MM.1S (cell line): ENCODE measurements at regions not wholly inside any gene's neighbourhood (a gene's known extent, or its start where the extent isn't known, plus 50 kb on each side); places are given as distances from the start of the nearest gene placed in this dataset.

Source experiments
- DNase-seq: peaks from one replicate; pipeline ENCODE4 v3.0.0-alpha.2; 2015
- H2AFZ ChIP-seq: fragments of 300-600 bp; sonication (generic); 2 replicates; pipeline ENCODE4 v1.6.0; 2016; ENCODE audit warnings: antibody characterized with exemption, low read length
- H3F3A ChIP-seq: fragments of 300-600 bp; sonication (generic); 2 replicates; pipeline ENCODE4 v1.6.1; 2016; ENCODE audit warnings: mild to moderate bottlenecking, antibody characterized with exemption, low read length, moderate library complexity, mixed read lengths; ENCODE audit not compliant: insufficient read depth
- H3K27ac ChIP-seq: fragments of 300-600 bp; sonication (generic); 2 replicates; pipeline ENCODE4 v1.5.1; 2016; ENCODE audit warnings: mild to moderate bottlenecking, low read length
- H3K27me3 ChIP-seq: fragments of 300-600 bp; sonication (generic); replicated peaks from 2 replicates; pipeline ENCODE4 v1.6.0; 2016; ENCODE audit warnings: low read length; ENCODE audit not compliant: insufficient read depth
- H3K36me3 ChIP-seq: fragments of 300-600 bp; sonication (generic); replicated peaks from 2 replicates; pipeline ENCODE4 v1.6.1; 2016; ENCODE audit warnings: mild to moderate bottlenecking, low read length, mixed read lengths; ENCODE audit not compliant: insufficient read depth
- H3K4me1 ChIP-seq: fragments of 300-600 bp; sonication (generic); 2 replicates; pipeline ENCODE4 v1.6.1; 2016; ENCODE audit warnings: low read length, mixed read lengths
- H3K4me2 ChIP-seq: fragments of 300-600 bp; sonication (generic); 2 replicates; pipeline ENCODE4 v1.6.0; 2016; ENCODE audit warnings: low read depth, low read length
- H3K4me3 ChIP-seq: fragments of 300-600 bp; sonication (generic); 2 replicates; pipeline ENCODE4 v1.5.1; 2016; ENCODE audit warnings: low read length, mixed read lengths
- H3K79me2 ChIP-seq: fragments of 300-600 bp; sonication (generic); 2 replicates; pipeline ENCODE4 v1.6.1; 2016; ENCODE audit warnings: mixed run types, low read length, mixed read lengths
- H3K9ac ChIP-seq: fragments of 300-600 bp; sonication (generic); 2 replicates; pipeline ENCODE4 v1.6.1; 2016; ENCODE audit warnings: low read length, mixed read lengths
- H3K9me2 ChIP-seq: fragments of 300-600 bp; sonication (generic); replicated peaks from 2 replicates; pipeline ENCODE4 v1.6.1; 2016; ENCODE audit warnings: mild to moderate bottlenecking, low read length, mixed read lengths; ENCODE audit not compliant: insufficient read depth
- H3K9me3 ChIP-seq: fragments of 300-600 bp; sonication (generic); replicated peaks from 2 replicates; pipeline ENCODE4 v1.6.1; 2016; ENCODE audit warnings: mild to moderate bottlenecking, low read length, mixed read lengths; ENCODE audit not compliant: insufficient read depth
- H4K20me1 ChIP-seq: fragments of 300-600 bp; sonication (generic); 2 replicates; pipeline ENCODE4 v1.6.1; 2016; ENCODE audit warnings: mild to moderate bottlenecking, low read length, moderate library complexity, mixed read lengths; ENCODE audit not compliant: insufficient read depth
- EZH2 ChIP-seq: fragments of 300-600 bp; sonication (generic); optimal IDR thresholded peaks from 2 replicates; pipeline ENCODE3; 2017; ENCODE audit warnings: low read depth, mild to moderate bottlenecking, antibody characterized with exemption, low read length, mixed read lengths
- EZH2phosphoT487 ChIP-seq: fragments of 300-600 bp; sonication (generic); IDR thresholded peaks from 2 replicates; pipeline ENCODE4 v1.6.1; 2018; ENCODE audit warnings: antibody characterized with exemption, low read length
- TF ChIP-seq, protein P1 (sequence below): fragments of 300-600 bp; sonication (generic); IDR thresholded peaks from 2 replicates; pipeline ENCODE4 v1.5.1; 2016; ENCODE audit warnings: antibody characterized with exemption, low read length, mixed read lengths

GRCh38 chr11:116221351-116221750 is 551.4 kb downstream of the BUD13 start:
- Histone ChIP-seq H3K4me1 (no peaks in the 10 kb centered on the region), H3K36me3 (no peaks in the 10 kb centered on the region), H3K27ac (no peak overlapping the region), H3K27me3 (no peaks in the 10 kb centered on the region), H3K9ac (no peak overlapping the region), H3K4me3 (no peak overlapping the region), H4K20me1 (no peaks in the 10 kb centered on the region), H3F3A (no peaks in the 10 kb centered on the region), H3K79me2 (no peaks in the 10 kb centered on the region), H3K4me2 (no peak overlapping the region), H3K9me2 (no peaks in the 10 kb centered on the region), H3K9me3 (no peaks in the 10 kb centered on the region), H2AFZ (no peak overlapping the region)
- TF ChIP-seq EZH2phosphoT487 (no peak), EZH2 (no peak)
- TF ChIP-seq, protein P1, sequence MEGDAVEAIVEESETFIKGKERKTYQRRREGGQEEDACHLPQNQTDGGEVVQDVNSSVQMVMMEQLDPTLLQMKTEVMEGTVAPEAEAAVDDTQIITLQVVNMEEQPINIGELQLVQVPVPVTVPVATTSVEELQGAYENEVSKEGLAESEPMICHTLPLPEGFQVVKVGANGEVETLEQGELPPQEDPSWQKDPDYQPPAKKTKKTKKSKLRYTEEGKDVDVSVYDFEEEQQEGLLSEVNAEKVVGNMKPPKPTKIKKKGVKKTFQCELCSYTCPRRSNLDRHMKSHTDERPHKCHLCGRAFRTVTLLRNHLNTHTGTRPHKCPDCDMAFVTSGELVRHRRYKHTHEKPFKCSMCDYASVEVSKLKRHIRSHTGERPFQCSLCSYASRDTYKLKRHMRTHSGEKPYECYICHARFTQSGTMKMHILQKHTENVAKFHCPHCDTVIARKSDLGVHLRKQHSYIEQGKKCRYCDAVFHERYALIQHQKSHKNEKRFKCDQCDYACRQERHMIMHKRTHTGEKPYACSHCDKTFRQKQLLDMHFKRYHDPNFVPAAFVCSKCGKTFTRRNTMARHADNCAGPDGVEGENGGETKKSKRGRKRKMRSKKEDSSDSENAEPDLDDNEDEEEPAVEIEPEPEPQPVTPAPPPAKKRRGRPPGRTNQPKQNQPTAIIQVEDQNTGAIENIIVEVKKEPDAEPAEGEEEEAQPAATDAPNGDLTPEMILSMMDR, result no peak
- DNase-seq, result no peak

GRCh38 chr11:116219171-116219635 is 553.6 kb downstream of the BUD13 start:
- no peak overlapping the region for H3K27ac ChIP-seq
- no peaks in the 10 kb centered on the region for H4K20me1 ChIP-seq
- H3K4me1 ChIP-seq, result no peaks in the 10 kb centered on the region
- no peaks in the 10 kb centered on the region for H3K36me3 ChIP-seq
- no peak for DNase-seq
- H3K27me3 ChIP-seq, result no peaks in the 10 kb centered on the region
- no peaks in the 10 kb centered on the region for H3F3A ChIP-seq
- no peak overlapping the region for H3K9ac ChIP-seq
- H2AFZ ChIP-seq, result no peak overlapping the region
- H3K4me3 ChIP-seq, result no peak overlapping the region
- no peaks in the 10 kb centered on the region for H3K9me2 ChIP-seq
- H3K4me2 ChIP-seq, result no peak overlapping the region
- TF ChIP-seq EZH2 (no peak), EZH2phosphoT487 (no peak)
- TF ChIP-seq, protein P1, result no peak
- no peaks in the 10 kb centered on the region for H3K79me2 ChIP-seq
- no peaks in the 10 kb centered on the region for H3K9me3 ChIP-seq

DNA sequence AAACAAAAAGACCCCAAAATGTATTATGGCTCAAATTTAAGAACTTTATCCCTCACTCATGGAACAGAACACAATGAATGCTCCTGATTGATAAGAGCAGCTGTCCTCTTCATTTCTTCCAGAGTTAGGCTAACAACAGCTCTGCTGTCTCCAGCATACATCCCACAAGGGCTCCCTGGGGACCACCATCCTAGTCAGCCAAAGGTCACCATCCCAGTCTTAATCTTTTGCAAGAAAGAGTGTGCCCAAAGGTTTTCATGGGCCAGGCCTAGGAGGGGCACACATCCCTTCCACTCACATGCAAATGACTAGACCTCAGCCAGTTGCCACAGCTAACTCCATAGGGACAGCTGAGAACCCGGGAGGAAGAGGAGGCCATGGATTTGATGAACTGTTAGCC is 555.3 kb downstream of the BUD13 start:
- H3K9ac ChIP-seq, result no peak overlapping the region
- H2AFZ ChIP-seq, result no peak overlapping the region
- H3K4me1 ChIP-seq, result no peaks in the 10 kb centered on the region
- H3K4me2 ChIP-seq, result no peak overlapping the region
- H3K27ac ChIP-seq, result no peak overlapping the region
- H3K9me3 ChIP-seq, result no peaks in the 10 kb centered on the region
- no peaks in the 10 kb centered on the region for H3K27me3 ChIP-seq
- no peaks in the 10 kb centered on the region for H3K9me2 ChIP-seq
- no peak overlapping the region for H3K4me3 ChIP-seq
- no peaks in the 10 kb centered on the region for H3K36me3 ChIP-seq
- no peaks in the 10 kb centered on the region for H4K20me1 ChIP-seq
- DNase-seq, result no peak
- no peaks in the 10 kb centered on the region for H3K79me2 ChIP-seq
- no peaks in the 10 kb centered on the region for H3F3A ChIP-seq
- TF ChIP-seq, protein P1, result no peak
- TF ChIP-seq EZH2 (no peak), EZH2phosphoT487 (no peak)
